Neuronal stem cell (in vitro differentiated cells): ENCODE measurements at regions not wholly inside any gene's neighbourhood (a gene's known extent, or its start where the extent isn't known, plus 50 kb on each side); places are given as distances from the start of the nearest gene placed in this dataset.

ENCODE experiments used
- DNase-seq: peaks from one replicate; pipeline ENCODE4 v3.0.0-alpha.2; 2013; ENCODE audit warnings: low spot score
- H2AFZ ChIP-seq: one replicate; pipeline ENCODE4 v1.6.1; 2013; ENCODE audit warnings: mild to moderate bottlenecking, low read length, inconsistent platforms
- H2AK5ac ChIP-seq: 2 replicates; pipeline ENCODE4 v1.6.1; 2013; ENCODE audit warnings: low read depth, mild to moderate bottlenecking, inconsistent platforms, low read length, moderate library complexity, mixed read lengths
- H2BK120ac ChIP-seq: 2 replicates; pipeline ENCODE4 v1.6.1; 2013; ENCODE audit warnings: low read depth, mild to moderate bottlenecking, inconsistent platforms, low read length, moderate library complexity, mixed read lengths
- H2BK12ac ChIP-seq: one replicate; pipeline ENCODE4 v1.6.1; 2013; ENCODE audit warnings: low read length, inconsistent platforms
- H2BK15ac ChIP-seq: 2 replicates; pipeline ENCODE4 v1.6.1; 2013; ENCODE audit warnings: mild to moderate bottlenecking, low read length, inconsistent platforms, mixed read lengths
- H2BK5ac ChIP-seq: one replicate; pipeline ENCODE4 v1.6.1; 2013; ENCODE audit warnings: inconsistent platforms, mild to moderate bottlenecking, low read length, moderate library complexity
- H3K14ac ChIP-seq: one replicate; pipeline ENCODE4 v1.6.1; 2013; ENCODE audit warnings: low read length, inconsistent platforms
- H3K18ac ChIP-seq: 2 replicates; pipeline ENCODE4 v1.6.1; 2013; ENCODE audit warnings: low read length, inconsistent platforms
- H3K23ac ChIP-seq: 2 replicates; pipeline ENCODE4 v1.6.1; 2013; ENCODE audit warnings: low read depth, mild to moderate bottlenecking, mixed read lengths, low read length, inconsistent platforms; ENCODE audit not compliant: poor library complexity
- H3K27ac ChIP-seq: replicated peaks from 3 replicates; pipeline ENCODE4 v1.5.1; 2013; ENCODE audit warnings: low read length, inconsistent platforms
- H3K27me3 ChIP-seq, 3 experiments: 2 replicates each; pipeline ENCODE4 v1.6.1; 2013; ENCODE audit warnings: low read length in 3 of 3, mild to moderate bottlenecking in 2 of 3, inconsistent platforms in 1 of 3, low read depth in 1 of 3, mixed read lengths in 1 of 3, moderate library complexity in 1 of 3; ENCODE audit not compliant: control insufficient read depth in 3 of 3, insufficient read depth in 3 of 3
- H3K36me3 ChIP-seq, 2 donors: replicated peaks in 1 of 2; 2 replicates each; pipeline ENCODE4 v1.6.1; 2013; ENCODE audit warnings: low read length in 2 of 2; ENCODE audit not compliant: control insufficient read depth in 2 of 2, insufficient read depth in 2 of 2
- H3K4ac ChIP-seq: 2 replicates; pipeline ENCODE4 v1.6.1; 2013; ENCODE audit warnings: inconsistent platforms, mild to moderate bottlenecking, low read length, moderate library complexity
- H3K4me1 ChIP-seq, 2 donors: 1 replicate in 1 of 2; 2 replicates in 1 of 2; pipeline ENCODE4 v1.6.1; 2013; ENCODE audit warnings: low read length in 2 of 2, low read depth in 1 of 2; ENCODE audit not compliant: control insufficient read depth in 2 of 2, insufficient read depth in 1 of 2
- H3K4me2 ChIP-seq: one replicate; pipeline ENCODE4 v1.6.1; 2013; ENCODE audit warnings: mild to moderate bottlenecking, low read length, inconsistent platforms; ENCODE audit not compliant: insufficient read depth, poor library complexity, severe bottlenecking
- H3K4me3 ChIP-seq, 2 donors: 2 replicates each; pipeline ENCODE4 v1.5.1; 2013; ENCODE audit warnings: low read length in 2 of 2, mild to moderate bottlenecking in 2 of 2, inconsistent platforms in 1 of 2, moderate library complexity in 1 of 2
- H3K79me1 ChIP-seq: one replicate; pipeline ENCODE4 v1.6.1; 2013; ENCODE audit warnings: low read depth, mild to moderate bottlenecking, inconsistent platforms, low read length, moderate library complexity
- H3K9ac ChIP-seq: one replicate; pipeline ENCODE4 v1.6.1; 2013; ENCODE audit warnings: mild to moderate bottlenecking, low read depth, low read length, inconsistent platforms; ENCODE audit not compliant: poor library complexity
- H3K9me3 ChIP-seq, 2 donors: replicated peaks in 1 of 2; 2 replicates each; pipeline versions ENCODE3 to v1.6.1; 2013; ENCODE audit warnings: low read length in 2 of 2, mild to moderate bottlenecking in 2 of 2, inconsistent platforms in 1 of 2, low read depth in 1 of 2, mixed read lengths in 1 of 2, moderate library complexity in 1 of 2; ENCODE audit not compliant: control insufficient read depth in 2 of 2, insufficient read depth in 1 of 2
- H4K8ac ChIP-seq: one replicate; pipeline ENCODE4 v1.6.1; 2013; ENCODE audit warnings: low read depth, mild to moderate bottlenecking, inconsistent platforms, low read length, moderate library complexity
- H4K91ac ChIP-seq: one replicate; pipeline ENCODE4 v1.6.1; 2013; ENCODE audit warnings: low read length, low read depth, mild to moderate bottlenecking, inconsistent platforms; ENCODE audit not compliant: poor library complexity
- WGBS, 2 donors: extraction: QIAGEN DNeasy Blood & Tissue Kit; methylation state at CpG; one replicate each; pipeline ENCODE4 v1.1.7; 2013; ENCODE audit warnings: missing lambda C conversion rate in 2 of 2, mixed read lengths in 1 of 2; ENCODE audit not compliant: insufficient read length in 2 of 2, insufficient replicate concordance in 1 of 2; ENCODE audit errors: extremely low coverage in 2 of 2; 5-methylcytosine and 5-hydroxymethylcytosine counted together

DNA sequence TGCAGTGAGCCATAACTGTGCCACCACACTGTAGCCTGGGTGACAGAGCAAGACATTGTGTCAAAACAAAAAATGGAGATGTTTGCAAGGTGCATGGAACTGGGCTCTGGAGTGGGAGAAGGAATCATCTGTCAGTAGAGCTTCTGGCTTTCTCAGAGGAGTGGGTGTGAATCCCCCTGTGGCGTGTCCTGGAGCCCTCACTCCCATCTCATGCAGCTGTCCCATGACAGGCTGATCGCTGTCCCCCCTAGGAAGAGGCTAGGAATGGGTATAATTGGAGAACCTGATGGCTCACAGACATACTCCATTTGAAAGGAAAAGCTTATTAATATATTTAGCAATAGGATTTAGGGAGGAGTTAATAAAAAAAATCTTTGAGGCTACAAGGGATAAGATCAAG lies 125.8 kb upstream of the EPB41L3 start:
- H2AK5ac ChIP-seq = no peak overlapping the region
- H2BK15ac ChIP-seq = no peak overlapping the region
- H3K4me3 ChIP-seq = no peak overlapping the region
- H3K27ac ChIP-seq = no peak overlapping the region
- H3K14ac ChIP-seq = no peak overlapping the region
- no peak overlapping the region for H3K4me2 ChIP-seq
- H2BK120ac ChIP-seq = no peak overlapping the region
- H3K23ac ChIP-seq = no peak overlapping the region
- H2AFZ ChIP-seq = no peak overlapping the region
- no peak overlapping the region for H3K9ac ChIP-seq
- H4K8ac ChIP-seq = no peak overlapping the region
- H3K4ac ChIP-seq = no peak overlapping the region
- no peak for DNase-seq
- no peak overlapping the region for H3K18ac ChIP-seq
- H3K4me1 ChIP-seq = no peaks in the 10 kb centered on the region
- no peaks in the 10 kb centered on the region for H3K79me1 ChIP-seq
- no peak overlapping the region for H2BK5ac ChIP-seq
- no peaks in the 10 kb centered on the region for H3K27me3 ChIP-seq
- WGBS, 2 donors = no CpG with 5 or more reads among the region's 2 CpGs
- no peak overlapping the region for H4K91ac ChIP-seq
- H3K36me3 ChIP-seq = peaks cover 0 to 2% of the 10 kb centered on the region in 2 donors
- no peaks in the 10 kb centered on the region for H3K9me3 ChIP-seq
- H2BK12ac ChIP-seq = no peak overlapping the region

DNA sequence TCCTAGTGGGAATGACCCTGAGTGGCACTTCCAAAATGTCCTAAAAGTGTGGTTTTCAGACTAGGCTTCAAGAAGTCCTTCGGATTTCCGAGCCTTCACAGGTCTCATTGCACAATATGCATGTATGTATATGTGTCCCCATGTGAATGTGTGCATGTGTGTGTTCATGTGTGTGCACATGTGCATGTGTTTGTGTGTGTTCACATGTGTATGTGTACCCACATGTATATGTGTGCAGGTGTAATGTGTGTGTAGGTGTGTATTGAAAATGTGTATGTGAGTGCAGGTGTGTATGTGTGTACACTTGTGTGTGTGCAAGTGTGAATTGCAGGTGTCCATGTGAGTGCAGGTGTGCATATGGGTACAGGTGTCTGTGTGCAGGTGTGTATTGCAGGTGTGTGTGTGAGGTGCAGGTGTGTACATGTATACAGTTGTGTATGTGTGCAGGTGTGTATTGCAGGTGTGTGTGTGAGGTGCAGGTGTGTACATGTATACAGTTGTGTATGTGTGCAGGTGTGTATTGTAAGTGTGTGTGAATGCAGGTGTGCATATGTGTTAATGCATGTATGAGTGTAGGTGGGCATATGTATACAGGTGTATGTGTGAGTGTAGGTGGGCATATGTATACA lies 124.4 kb upstream of the EPB41L3 start:
- Histone ChIP-seq H2BK15ac (no peak overlapping the region), H2AK5ac (no peak overlapping the region), H3K27ac (no peak overlapping the region), H3K9me3 (no peaks in the 10 kb centered on the region), H3K4me2 (no peak overlapping the region), H2BK120ac (no peak overlapping the region), H4K91ac (no peak overlapping the region), H2BK5ac (no peak overlapping the region), H3K4me1 (no peaks in the 10 kb centered on the region), H3K23ac (no peak overlapping the region), H2AFZ (no peak overlapping the region), H4K8ac (no peak overlapping the region), H3K4me3 (no peak overlapping the region), H3K36me3 (peaks cover 0 to 2% of the 10 kb centered on the region in 2 donors), H3K9ac (no peak overlapping the region), H3K14ac (no peak overlapping the region), H3K18ac (no peak overlapping the region), H3K79me1 (no peaks in the 10 kb centered on the region), H2BK12ac (no peak overlapping the region), H3K27me3 (no peaks in the 10 kb centered on the region), H3K4ac (no peak overlapping the region)
- WGBS, 2 donors = no CpG with 5 or more reads among the region's 2 CpGs
- no peak for DNase-seq

DNA sequence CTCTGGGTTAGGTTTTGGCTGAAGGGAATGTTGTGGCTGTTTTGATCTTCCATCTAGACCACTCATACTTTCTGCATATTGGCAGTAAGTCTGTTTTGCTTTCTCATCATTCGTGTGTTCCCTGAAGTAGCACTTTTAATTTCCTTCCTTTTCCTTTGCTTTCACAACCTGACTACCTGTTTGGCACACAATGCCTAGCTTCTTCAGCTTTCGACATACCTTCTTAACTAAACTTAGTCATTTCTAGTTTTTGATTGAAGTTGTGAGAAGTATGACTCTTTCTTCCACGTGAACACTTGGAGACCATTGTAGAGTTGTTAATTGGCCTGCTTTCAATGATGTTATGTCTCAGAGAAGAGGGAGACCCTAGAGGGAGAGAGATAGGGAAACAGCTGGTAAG lies 123.6 kb upstream of the EPB41L3 start:
- H3K4me1 ChIP-seq = no peaks in the 10 kb centered on the region
- no peaks in the 10 kb centered on the region for H3K9me3 ChIP-seq
- H2AFZ ChIP-seq = no peak overlapping the region
- H3K14ac ChIP-seq = no peak overlapping the region
- H3K27me3 ChIP-seq = no peaks in the 10 kb centered on the region
- H3K4me3 ChIP-seq = no peak overlapping the region
- H2BK120ac ChIP-seq = no peak overlapping the region
- no peak overlapping the region for H2BK12ac ChIP-seq
- no peak overlapping the region for H3K18ac ChIP-seq
- no peak overlapping the region for H3K27ac ChIP-seq
- H3K4ac ChIP-seq = no peak overlapping the region
- no peak overlapping the region for H3K4me2 ChIP-seq
- H2BK15ac ChIP-seq = no peak overlapping the region
- H2BK5ac ChIP-seq = no peak overlapping the region
- no peak overlapping the region for H3K23ac ChIP-seq
- no CpG with 5 or more reads among the region's 3 CpGs for WGBS, 2 donors
- H4K8ac ChIP-seq = no peak overlapping the region
- no peak overlapping the region for H3K9ac ChIP-seq
- peaks cover 0 to 2% of the 10 kb centered on the region in 2 donors for H3K36me3 ChIP-seq
- no peaks in the 10 kb centered on the region for H3K79me1 ChIP-seq
- no peak for DNase-seq
- H2AK5ac ChIP-seq = no peak overlapping the region
- H4K91ac ChIP-seq = no peak overlapping the region

DNA sequence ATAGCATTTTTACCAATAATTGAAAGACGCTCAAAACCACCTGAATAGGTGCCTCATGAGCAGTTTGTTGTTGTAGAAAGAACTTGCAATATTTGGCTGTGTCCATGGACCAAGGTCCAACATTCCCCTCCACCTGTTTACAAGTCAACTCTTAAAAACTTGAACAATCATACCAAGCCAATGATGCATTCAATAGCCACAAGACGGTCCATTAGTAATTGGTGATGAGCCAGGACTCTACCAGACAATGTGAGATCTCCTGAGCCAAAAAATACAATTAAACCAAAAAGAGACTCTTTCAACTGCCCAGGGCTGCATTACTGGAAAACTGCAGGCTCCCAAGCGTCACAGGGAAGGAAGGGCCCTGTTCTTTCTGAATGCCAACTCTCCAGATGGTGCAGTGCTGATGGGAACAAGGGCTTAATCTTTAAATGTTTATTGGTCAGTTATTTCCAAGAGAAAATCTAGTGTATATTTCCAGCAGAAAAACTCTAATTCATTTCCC lies 118.8 kb upstream of the EPB41L3 start:
- Histone ChIP-seq H3K4ac (no peak overlapping the region), H3K18ac (no peak overlapping the region), H2BK15ac (no peak overlapping the region), H2BK12ac (no peak overlapping the region), H3K23ac (no peak overlapping the region), H4K8ac (no peak overlapping the region), H3K4me2 (no peak overlapping the region), H2AK5ac (no peak overlapping the region), H2BK5ac (no peak overlapping the region), H3K36me3 (no peaks in the 10 kb centered on the region), H2AFZ (no peak overlapping the region), H4K91ac (no peak overlapping the region), H3K27ac (no peak overlapping the region), H3K79me1 (no peaks in the 10 kb centered on the region), H3K14ac (no peak overlapping the region), H3K9ac (no peak overlapping the region), H2BK120ac (no peak overlapping the region), H3K9me3 (no peaks in the 10 kb centered on the region), H3K4me1 (no peaks in the 10 kb centered on the region), H3K27me3 (no peaks in the 10 kb centered on the region), H3K4me3 (no peak overlapping the region)
- whole genome bisulfite sequencing, 2 donors = no CpG with 5 or more reads among the region's 3 CpGs
- no peak for DNase-seq
